ENCODE measurements at regions not wholly inside any gene's neighbourhood (a gene's known extent, or its start where the extent isn't known, plus 50 kb on each side); places are given as distances from the start of the nearest gene placed in this dataset.

GRCh38 chr9:19587678-19588077, 178.9 kb downstream of the ACER2 start:
- DNase-seq: no peak

- no peak for DNase-seq
These were observed 175.1 kb downstream of the ACER2 start for GRCh38 chr9:19583890-19584289.

GRCh38 chr9:19577411-19577810, 168.6 kb downstream of the ACER2 start:
- no peak for DNase-seq

- DNase-seq: no peak
These were observed 160.1 kb downstream of the ACER2 start for GRCh38 chr9:19568946-19569345.

GRCh38 chr9:19564396-19565061, 155.7 kb downstream of the ACER2 start:
- no peak for DNase-seq

- no peak for DNase-seq
These were observed 146.4 kb downstream of the ACER2 start for GRCh38 chr9:19555214-19555613.

GRCh38 chr9:19554529-19554928, 145.7 kb downstream of the ACER2 start:
- no peak for DNase-seq

- DNase-seq: no peak
These were observed 144.6 kb downstream of the ACER2 start for GRCh38 chr9:19553441-19553840.

GRCh38 chr9:19552282-19553105, 143.7 kb downstream of the ACER2 start:
- DNase-seq: no peak

- no peak for DNase-seq
These were observed 142.5 kb downstream of the ACER2 start for GRCh38 chr9:19551124-19551929.

- DNase-seq: no peak
These were observed 141.2 kb downstream of the ACER2 start for GRCh38 chr9:19550009-19550408.

- DNase-seq: no peak
These were observed 124.6 kb downstream of the ACER2 start for GRCh38 chr9:19533373-19533772.

- no peak for DNase-seq
These were observed 118.9 kb downstream of the ACER2 start for GRCh38 chr9:19527663-19528062.

- no peak for DNase-seq
These were observed 113.7 kb downstream of the ACER2 start for GRCh38 chr9:19522558-19522957.

GRCh38 chr9:19521205-19521604, 112.4 kb downstream of the ACER2 start:
- DNase-seq: no peak

- DNase-seq: no peak
These were observed 108.6 kb downstream of the ACER2 start for GRCh38 chr9:19517202-19517942.

- no peak for DNase-seq
These were observed 107.5 kb downstream of the ACER2 start for GRCh38 chr9:19516348-19516747.

GRCh38 chr9:19513671-19514275, 105.0 kb downstream of the ACER2 start:
- no peak for DNase-seq

GRCh38 chr9:19512103-19512832, 103.5 kb downstream of the ACER2 start:
- peak; percentile 63 for DNase-seq

- DNase-seq: no peak
These were observed 102.9 kb downstream of the ACER2 start for GRCh38 chr9:19511694-19512093.

- DNase-seq: no peak
These were observed 102.1 kb downstream of the ACER2 start for GRCh38 chr9:19510907-19511306.
